NAMALWA (cell line): ENCODE measurements at regions not wholly inside any gene's neighbourhood (a gene's known extent, or its start where the extent isn't known, plus 50 kb on each side); places are given as distances from the start of the nearest gene placed in this dataset.

Experiments used
- DNase-seq: peaks from one replicate; pipeline ENCODE4 v3.0.0-alpha.2; 2015; ENCODE audit warnings: low spot score

- no peak for DNase-seq
Measured at GRCh38 chr17:71337938-71338337, 782.9 kb upstream of the SOX9 start.

DNA sequence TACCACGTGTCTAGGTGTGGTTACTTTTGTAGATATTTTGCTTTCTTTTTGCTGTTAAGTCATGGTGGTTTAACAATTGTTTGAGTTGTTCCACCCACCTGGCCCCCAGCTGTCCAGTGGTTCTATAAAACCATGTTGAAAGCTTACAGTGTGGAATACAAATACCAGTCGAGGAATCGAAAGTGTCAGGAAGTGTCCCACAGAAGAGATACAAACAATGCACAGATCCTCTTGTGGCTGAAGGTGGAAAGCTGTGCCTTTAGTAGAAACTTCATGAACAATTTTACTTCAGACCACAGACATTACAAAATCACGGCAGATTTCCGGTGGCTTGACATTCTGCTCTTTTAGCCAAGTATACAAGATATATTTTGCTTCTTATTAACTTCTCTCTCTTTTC lies 782.4 kb upstream of the SOX9 start:
- DNase-seq: no peak

GRCh38 chr17:71339206-71339605 lies 781.6 kb upstream of the SOX9 start:
- DNase-seq: no peak

DNA sequence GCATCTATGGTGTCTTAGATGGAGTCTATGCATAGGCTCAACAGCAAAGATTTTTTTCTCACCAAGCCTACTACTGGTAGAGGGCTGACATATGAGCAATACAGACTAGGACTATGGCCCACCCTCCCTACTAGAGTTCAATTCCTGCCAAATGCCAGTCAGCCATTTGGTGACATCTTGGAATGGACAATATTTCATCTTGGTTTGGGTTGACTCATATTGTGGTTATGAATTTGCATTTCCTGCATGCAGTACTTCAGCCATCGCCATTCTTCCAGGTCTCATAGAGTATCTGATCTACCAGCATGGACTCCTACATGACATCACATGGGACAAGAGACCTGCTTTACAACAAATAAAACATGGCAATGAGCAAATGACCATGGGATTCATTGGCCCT lies 778.1 kb upstream of the SOX9 start:
- DNase-seq: no peak

DNA sequence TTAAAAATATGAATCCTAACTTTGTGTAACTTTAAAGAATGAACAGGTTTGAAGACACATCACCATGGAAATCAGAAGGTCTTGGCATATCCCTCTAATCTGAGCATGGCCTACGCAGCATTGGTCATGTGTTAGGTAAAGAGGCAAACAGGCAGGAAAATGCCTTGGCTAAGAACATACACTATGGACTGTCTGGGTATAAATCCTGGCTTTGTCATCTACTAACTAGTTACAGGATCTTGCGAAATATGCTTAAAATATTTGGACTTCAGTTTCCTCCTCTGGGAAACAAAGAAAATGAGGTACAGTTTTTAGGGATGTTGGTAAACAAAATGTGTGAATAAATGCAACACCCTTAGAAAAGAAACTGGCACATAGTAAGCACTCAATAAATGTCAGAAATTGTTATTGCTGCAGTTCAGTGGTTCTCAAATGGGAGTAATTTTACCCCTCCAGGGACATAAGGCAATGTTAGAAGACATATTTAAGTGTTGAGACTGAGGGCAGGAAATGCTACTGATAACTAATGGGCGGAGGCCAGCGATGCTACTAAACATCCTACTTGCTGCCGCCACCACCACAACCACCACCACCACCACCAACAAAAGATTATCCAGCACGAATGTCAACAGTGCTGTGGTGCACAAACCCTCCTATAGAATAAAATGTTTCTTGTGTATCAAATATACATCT lies 770.8 kb upstream of the SOX9 start:
- no peak for DNase-seq

DNA sequence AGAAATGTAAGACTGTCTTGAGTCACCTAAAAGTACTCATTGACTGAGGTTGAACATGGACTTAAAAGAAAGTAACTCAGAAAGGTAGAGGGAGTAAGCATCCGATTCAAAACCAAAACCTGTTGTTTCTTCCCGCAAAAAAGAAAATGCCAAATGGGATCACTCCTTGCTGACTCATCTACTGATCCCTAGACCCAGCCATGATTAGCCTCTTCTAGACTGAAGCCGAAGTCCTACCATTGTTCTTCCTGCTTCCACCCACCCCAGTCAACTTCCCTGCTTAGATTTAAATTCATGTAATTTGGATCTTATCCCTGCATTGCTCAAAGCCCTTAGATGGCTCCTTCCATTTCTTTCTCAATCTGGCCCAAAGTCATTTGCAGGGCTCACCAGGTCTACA lies 760.5 kb upstream of the SOX9 start:
- DNase-seq: no peak

DNA sequence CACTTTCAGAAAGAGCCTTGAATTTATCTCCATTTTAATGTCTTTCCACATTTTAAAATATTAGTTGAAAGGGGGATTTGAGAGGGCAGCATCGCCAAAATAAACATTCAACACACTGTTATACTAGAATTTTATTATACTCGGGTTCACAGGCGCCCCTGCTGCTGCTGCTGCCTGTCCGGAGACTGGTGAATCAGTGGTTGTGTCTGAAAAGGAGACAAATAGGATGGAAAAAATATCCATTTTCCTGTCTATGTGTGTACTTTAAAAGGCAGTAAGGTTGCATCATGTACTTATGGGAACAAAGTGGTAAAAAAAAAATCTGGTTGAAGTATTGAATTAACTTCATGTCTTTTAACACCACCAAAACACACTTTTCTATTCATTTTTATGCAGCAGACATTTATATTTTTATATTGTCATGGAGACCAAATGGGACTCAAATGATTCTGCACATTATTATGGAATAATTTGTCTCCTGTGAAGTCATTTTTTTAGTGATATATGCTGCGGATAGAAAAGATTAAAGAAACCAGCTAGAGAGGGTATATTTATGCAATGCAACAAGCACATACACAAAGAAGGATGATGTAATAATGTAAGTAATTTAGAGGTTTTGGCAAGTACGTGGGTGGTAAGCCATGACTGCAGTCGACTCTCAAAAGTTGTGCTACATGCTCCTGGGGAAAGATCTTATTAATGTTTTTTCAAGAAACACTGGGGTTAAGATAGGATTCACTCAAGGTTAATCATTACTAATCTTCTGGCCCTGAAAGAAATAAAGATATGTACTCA lies 759.0 kb upstream of the SOX9 start:
- DNase-seq: no peak

DNA sequence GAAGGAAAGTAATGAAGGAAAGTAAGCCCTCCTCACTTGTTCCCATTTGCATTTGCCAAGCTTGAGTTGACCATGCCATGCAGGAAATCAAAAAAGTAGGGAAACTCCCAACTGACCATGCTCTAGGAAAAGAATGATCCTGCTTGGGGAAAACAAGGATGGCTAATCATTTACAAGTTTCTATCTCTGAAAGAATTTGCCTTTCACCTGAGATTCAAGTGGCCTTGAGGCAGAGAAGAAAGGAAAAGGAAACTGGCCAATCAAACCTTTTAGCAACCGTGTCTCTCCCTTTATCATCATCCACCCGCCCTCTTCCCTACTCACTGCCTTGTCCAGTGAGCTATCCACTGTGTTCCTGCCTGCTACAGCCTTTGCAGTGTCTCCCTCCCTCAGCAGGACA lies 757.2 kb upstream of the SOX9 start:
- DNase-seq: no peak

DNA sequence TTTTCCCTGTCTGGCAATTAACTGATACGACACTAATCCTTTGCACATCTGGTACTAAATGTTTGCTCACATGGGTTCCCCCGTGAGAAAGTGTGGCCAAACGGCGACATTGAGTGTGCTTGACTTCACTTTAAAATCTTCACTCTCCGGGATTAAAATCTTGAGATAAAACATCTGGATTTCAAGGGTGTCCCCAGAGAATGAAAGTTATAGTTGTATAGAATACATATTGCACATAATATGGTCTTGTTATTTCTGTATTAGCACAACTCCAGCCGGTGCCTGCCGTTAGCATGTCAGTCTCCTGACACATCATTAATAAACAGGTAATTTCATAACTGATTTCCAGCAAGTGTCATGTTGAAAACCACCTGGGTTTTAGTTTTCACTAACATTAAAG lies 749.0 kb upstream of the SOX9 start:
- DNase-seq: no peak

- no peak for DNase-seq
Measured at GRCh38 chr17:71375948-71376347, 744.9 kb upstream of the SOX9 start.

DNA sequence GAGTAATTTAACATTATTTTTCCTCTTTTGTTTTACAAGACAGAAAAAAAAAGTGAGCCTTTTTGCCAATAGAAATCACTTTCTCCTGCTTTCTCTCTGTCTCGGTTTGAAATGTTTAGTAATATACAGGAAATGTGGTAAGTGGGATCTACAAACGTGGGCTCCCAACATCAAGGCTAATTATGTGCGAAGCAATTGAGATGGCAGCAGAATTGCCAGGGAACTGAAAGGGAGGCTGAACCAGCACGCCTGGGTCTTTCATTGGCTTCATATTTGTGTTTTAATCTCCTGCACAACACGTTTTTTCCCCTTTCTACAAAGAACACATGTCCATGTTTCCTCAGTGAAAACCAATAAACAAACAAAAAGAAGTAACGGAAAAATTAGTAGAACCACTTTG lies 743.9 kb upstream of the SOX9 start:
- no peak for DNase-seq

- DNase-seq: no peak
Measured at GRCh38 chr17:71378036-71378435, 742.8 kb upstream of the SOX9 start.

- no peak for DNase-seq
Measured at GRCh38 chr17:71378741-71379140, 742.1 kb upstream of the SOX9 start.

DNA sequence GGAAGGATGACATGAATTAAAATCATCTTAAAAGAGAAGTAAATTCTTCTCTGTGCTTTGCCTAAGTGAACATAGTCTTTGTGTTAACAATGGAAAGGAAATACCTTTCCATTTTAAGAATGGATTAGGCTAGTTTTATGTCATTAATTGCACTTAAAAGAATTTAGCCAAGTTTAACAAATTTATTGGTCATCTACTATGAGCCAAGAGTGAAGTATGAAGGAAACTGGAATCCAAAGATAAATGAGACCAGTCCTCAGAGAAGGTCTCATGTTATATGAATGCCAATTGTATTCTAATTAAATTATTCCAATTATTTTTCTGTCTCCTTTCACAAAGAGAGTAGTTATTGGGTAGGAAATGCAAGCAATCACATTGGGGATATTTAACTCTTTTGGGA lies 741.3 kb upstream of the SOX9 start:
- no peak for DNase-seq

DNA sequence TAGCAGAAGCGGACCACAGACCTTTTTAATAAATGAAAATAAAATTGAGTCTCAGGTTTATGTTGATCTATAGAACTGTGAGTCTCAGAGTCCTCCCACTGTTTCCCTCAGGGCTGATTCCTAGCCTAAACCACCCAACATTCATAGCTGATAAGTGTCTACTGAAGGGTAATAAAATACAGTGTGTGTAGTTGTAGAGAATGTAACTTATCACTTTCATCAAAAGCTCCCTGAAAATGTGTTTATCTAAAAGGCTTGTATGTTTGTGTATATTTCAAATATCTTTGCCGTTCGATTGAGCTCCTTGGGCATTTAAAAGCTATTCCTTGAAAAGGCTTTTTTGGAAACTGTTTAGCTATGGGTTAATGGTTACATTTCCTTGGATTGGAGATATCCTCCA lies 740.3 kb upstream of the SOX9 start:
- no peak for DNase-seq

DNA sequence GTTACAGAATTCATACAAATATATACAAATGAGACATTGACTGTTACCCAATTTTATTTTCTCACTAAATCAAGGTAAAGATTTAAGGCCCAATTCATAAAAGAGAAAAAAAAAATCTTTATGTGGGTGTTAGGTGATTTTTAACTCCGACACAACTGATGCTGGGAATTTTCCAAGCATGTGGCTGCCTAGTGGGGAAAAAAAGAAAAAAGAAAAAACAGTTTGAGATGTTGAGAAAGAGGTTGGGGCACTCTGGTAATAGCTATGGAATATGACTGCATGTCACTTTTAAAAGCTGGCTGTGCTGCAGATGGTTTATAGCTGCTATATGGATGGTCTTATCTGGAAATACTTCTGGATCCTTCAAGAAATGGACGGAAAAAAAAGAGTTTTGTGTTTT lies 739.9 kb upstream of the SOX9 start:
- DNase-seq: no peak

DNA sequence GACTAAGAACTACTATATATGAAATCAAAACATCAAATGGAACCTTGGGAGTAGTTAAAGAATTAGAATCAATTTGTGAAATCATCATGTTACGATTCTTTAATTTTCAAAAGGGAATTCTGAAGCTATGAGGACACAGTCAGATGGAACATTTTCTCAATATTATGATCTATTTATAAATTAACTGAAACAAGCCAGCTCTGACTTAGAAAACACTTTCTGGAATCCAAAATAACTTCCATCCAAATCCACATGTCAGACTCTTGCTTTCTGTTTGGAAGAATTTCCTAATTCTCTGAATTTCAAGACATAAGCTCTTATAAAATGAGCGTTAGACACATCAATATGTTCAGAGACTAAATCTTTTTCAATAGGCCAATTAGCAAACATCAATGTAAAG lies 737.7 kb upstream of the SOX9 start:
- no peak for DNase-seq

GRCh38 chr17:71387456-71387855 lies 733.4 kb upstream of the SOX9 start:
- no peak for DNase-seq

- DNase-seq: no peak
Measured at GRCh38 chr17:71392715-71393567, 727.9 kb upstream of the SOX9 start.

DNA sequence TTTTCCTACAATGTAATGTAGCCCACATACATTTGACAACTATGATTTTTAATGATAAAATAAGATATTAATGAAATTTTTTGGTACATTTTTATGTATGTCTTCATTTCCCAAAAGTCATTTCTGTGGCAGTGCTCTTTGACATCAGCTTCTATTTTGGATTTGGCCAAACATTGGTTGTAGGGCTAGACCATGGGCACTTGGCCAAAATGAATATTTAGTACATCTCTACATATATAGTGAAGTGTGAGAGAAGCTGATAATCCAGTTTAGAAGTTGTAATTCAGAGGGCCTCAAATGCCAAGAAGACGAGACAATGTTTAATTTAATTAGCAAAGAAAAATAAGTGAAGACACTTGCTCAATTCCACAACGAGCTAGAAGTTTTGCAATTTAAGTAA lies 724.9 kb upstream of the SOX9 start:
- DNase-seq: no peak

DNA sequence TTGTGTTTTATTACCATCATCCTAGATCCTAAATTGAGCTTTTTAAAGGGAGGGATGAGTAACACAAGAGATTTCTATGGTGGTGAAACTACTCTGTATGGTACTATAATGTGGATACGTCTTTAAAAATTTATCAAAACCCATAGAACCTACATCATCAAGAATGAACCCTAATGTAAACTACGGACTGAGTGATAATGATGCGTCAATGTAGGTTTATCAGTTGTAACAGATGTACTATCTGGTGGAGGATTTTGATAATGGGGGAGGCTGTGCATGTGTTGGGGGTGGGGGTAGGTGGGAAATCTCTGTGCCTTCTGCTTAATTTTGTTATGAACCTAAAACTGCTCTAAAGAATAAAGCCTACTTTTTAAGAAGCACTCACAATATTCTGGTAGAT lies 724.1 kb upstream of the SOX9 start:
- DNase-seq: no peak

DNA sequence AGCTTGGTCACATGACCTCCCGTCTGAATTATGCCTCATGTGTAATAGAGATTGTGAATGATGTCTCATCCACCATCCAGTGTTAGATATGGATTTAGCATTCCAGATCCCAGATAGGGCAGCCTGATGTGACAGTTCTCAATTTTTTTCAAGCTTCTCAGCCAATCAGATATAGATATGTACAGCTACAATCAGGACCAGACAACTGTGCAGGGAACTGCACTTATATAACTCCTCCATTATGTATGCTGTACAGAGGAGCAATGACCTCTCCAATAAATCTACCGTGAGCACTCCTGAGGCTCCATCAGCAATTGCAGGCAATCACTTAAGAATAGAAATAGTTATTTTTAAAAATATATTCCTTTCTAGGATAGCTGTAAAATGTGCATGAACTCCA lies 722.8 kb upstream of the SOX9 start:
- DNase-seq: no peak

GRCh38 chr17:71398800-71399219 lies 722.0 kb upstream of the SOX9 start:
- DNase-seq: no peak
